AG04449 (cell line): ENCODE measurements at regions not wholly inside any gene's neighbourhood (a gene's known extent, or its start where the extent isn't known, plus 50 kb on each side); places are given as distances from the start of the nearest gene placed in this dataset.

Experiments used
- CTCF ChIA-PET: fragments of 350-600 bp; formaldehyde crosslinking; extraction: SDS; loops from one replicate; lab custom pipeline; 2021; ENCODE audit warnings: antibody characterized with exemption; lab: Yijun Ruan, JAX
- POLR2A ChIA-PET: fragments of 400-600, 350-600 bp; formaldehyde crosslinking; extraction: SDS; loops from one replicate; lab custom pipeline; 2020; ENCODE audit warnings: antibody characterized with exemption, inconsistent platforms; lab: Yijun Ruan, JAX
- DNase-seq: peaks from one replicate; pipeline ENCODE4 v3.0.0-alpha.2; 2010; ENCODE audit warnings: low read depth, low spot score
- H3K4me3 ChIP-seq: 2 replicates; pipeline ENCODE4 v1.5.1; 2011; ENCODE audit warnings: low read depth, mild to moderate bottlenecking, control low read depth, low read length
- CTCF ChIP-seq: IDR thresholded peaks from one replicate; pipeline ENCODE4 v1.5.1; 2011; ENCODE audit warnings: mild to moderate bottlenecking, moderate library complexity, low read length, control low read depth, inconsistent platforms; ENCODE audit not compliant: insufficient read depth; ENCODE audit errors: missing control alignments

GRCh38 chr4:132498215-132498614 is 650.9 kb upstream of the PCDH10 start:
- POLR2A ChIA-PET, result no interaction called here
- no peak for DNase-seq
- H3K4me3 ChIP-seq, result no peak overlapping the region
- CTCF ChIA-PET, result no interaction called here
- TF ChIP-seq CTCF, result no peak

GRCh38 chr4:132502096-132502552 is 647.0 kb upstream of the PCDH10 start:
- TF ChIP-seq CTCF, result no peak
- ChIA-PET POLR2A (no interaction called here), CTCF (no interaction called here)
- H3K4me3 ChIP-seq, result no peak overlapping the region
- DNase-seq, result no peak

- ChIA-PET POLR2A (no interaction called here), CTCF (no interaction called here)
- TF ChIP-seq CTCF, result no peak
Measured at GRCh38 chr4:132504438-132504837, 644.7 kb upstream of the PCDH10 start.

GRCh38 chr4:132506568-132506967 is 642.5 kb upstream of the PCDH10 start:
- no peak for TF ChIP-seq CTCF
- DNase-seq, result no peak
- POLR2A ChIA-PET, result no interaction called here
- CTCF ChIA-PET, result no interaction called here
- no peak overlapping the region for H3K4me3 ChIP-seq

More at GRCh38 chr4:132504438-132504837, 644.7 kb upstream of the PCDH10 start:
- DNase-seq, result no peak
- H3K4me3 ChIP-seq, result no peak overlapping the region

GRCh38 chr4:132513491-132513890 is 635.6 kb upstream of the PCDH10 start:
- ChIA-PET POLR2A (no interaction called here), CTCF (no interaction called here)
- no peak overlapping the region for H3K4me3 ChIP-seq
- DNase-seq, result no peak
- TF ChIP-seq CTCF, result no peak

GRCh38 chr4:132526652-132527051 is 622.4 kb upstream of the PCDH10 start:
- TF ChIP-seq CTCF, result no peak
- ChIA-PET CTCF (no interaction called here), POLR2A (no interaction called here)

More at GRCh38 chr4:132526652-132527051, 622.4 kb upstream of the PCDH10 start:
- no peak for DNase-seq
- H3K4me3 ChIP-seq, result no peak overlapping the region
